HG02870 (cell line): ENCODE measurements at regions not wholly inside any gene's neighbourhood (a gene's known extent, or its start where the extent isn't known, plus 50 kb on each side); places are given as distances from the start of the nearest gene placed in this dataset.

Source experiments
- ATAC-seq: cut with Tn5 transposase; IDR thresholded peaks from one replicate; pipeline ENCODE4 v1.9.1; 2021; ENCODE audit warnings: mild to moderate bottlenecking, moderate library complexity; ENCODE audit not compliant: unreplicated experiment

DNA sequence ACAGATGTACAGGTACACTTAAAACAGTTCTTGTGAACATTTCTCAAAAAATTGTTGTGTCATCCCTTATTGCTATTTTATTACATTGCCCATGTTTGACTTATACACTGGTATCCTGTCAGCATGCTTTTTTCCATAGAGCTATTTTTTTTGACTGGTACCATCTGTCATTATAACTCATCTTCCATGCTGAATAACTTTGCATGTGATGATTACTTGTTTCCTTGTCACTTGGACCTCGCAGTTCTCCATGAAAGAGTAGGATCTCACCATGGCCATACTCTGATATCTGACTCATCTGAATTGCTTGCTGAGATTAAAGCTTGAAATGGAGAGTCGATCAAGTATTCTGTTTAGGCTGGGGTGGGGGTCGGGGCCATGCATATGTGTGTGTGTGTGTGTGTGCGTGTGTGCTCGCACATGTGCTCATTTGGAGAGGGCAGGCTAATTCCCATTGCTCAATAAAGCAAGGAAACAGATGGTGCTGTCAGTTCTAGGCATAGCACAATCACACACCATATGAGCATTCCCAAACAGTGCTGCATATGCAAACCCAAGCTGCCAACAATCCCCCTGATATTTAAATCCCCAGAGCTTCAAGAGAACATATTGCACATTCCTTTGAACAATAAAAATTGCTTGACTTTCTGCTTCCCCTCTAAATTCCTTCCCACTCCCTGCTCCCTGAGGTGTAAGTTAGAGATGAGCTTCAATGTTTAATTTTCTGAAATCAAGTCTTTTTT lies 62.9 kb downstream of the NHLRC3 start:
- no peak for ATAC-seq

DNA sequence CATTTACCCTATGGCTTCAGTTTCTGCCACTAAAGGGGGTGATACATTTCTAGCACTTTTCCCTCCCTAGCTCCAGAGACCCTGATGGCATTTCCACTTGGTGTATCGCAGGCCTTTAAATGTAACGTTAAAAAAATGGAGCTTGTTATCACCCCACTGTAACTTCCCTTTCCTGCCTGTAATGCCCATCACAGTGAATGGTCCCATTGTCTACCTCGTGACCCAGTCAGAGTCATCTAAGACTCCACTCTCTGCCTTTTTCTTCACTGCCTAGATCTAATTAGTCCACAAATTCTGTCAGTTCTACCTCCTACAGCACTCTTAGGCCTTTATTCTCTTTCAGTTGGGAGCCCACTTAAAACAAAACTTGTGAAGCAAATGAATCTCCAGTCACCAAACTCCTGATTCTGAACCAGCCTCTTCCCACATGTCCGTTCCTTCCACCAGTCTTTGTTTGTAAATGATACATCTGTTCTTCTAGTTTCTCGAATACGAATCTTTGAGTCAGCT lies 64.8 kb downstream of the NHLRC3 start:
- ATAC-seq: no peak

- no peak for ATAC-seq
Observed at GRCh38 chr13:39105110-39105509, 66.9 kb downstream of the NHLRC3 start.

DNA sequence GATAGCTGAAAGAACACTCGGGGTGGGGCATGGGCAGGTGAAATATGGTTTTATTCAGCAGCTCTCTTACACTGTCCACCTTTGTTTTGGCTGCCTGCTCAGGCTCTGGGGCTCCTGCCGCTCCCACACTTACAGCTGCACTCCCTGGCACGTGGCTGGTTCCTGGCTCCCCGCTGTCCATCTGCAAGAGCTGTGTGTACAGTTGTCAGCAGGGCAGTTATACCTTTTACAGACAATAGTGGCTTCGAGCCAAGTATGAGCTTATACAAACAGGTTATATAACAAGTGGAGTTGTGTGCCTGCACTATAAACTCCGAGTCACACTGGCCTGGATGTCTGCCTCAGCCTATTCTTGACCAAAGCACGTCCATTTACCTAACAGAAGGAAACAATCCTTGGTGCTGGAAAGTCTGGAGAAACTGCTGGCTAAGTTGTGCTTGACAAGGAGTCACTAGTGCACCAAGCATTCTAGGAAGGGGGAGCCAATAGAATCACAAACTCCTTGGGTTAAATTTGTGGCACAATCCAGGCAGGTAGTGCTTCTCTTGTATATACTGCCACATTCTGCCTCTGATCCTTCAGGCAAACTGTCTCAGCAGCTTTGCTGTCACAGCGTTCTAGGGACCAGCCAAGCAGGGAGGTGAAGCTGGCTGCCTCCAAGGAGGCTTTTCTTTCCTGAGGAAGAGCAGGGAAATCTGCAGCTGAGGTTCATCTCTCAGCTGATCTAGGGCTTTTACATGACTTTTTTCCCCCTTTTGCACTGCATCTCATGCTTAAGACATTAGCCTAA lies 68.2 kb downstream of the NHLRC3 start:
- no peak for ATAC-seq

DNA sequence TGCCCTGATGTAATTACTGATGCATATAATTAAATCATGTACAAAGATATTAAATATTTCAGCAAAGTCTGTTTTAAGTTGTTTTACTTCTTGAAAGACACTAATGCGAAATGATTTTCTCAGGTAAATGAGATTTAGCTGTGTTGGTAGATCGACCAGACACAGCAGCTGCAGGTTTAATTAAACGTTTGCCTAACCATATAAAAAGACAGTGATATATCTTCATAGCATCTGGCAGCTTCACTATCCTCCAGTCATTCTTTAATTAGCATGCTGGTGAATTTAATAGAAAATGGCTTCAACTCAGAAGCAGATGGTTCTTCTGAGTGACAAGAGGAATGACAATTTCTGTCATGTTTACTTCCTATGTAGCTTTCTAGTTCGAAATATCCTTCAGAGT lies 69.3 kb downstream of the NHLRC3 start:
- ATAC-seq: no peak

- no peak for ATAC-seq
Observed at GRCh38 chr13:39108783-39109182, 70.5 kb downstream of the NHLRC3 start.

- no peak for ATAC-seq
Observed at GRCh38 chr13:39110518-39111097, 72.4 kb downstream of the NHLRC3 start.

GRCh38 chr13:39111145-39111544 lies 72.9 kb downstream of the NHLRC3 start:
- no peak for ATAC-seq

- no peak for ATAC-seq
Observed at GRCh38 chr13:39119422-39119821, 81.2 kb downstream of the NHLRC3 start.

GRCh38 chr13:39123578-39123977 lies 85.3 kb downstream of the NHLRC3 start:
- ATAC-seq: no peak

DNA sequence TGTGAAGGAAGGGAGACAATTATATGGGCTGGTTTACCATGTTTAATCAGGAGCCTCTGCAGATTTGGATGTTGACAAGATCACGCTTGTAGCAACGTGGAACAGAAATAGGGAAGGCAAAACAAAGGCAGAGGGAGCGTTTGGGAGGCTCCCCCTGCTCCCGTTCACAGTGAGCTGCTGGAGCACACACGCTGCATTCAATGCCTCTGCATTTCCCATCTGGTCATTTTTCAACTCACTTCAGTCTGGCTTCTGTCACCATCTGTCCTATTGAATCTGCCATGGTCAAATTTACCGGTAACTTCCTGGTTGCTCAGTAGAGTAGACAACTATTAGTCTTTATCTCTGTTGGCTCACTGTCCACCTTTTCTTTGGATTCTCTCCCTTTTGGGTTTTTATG lies 91.0 kb downstream of the NHLRC3 start:
- ATAC-seq: no peak

DNA sequence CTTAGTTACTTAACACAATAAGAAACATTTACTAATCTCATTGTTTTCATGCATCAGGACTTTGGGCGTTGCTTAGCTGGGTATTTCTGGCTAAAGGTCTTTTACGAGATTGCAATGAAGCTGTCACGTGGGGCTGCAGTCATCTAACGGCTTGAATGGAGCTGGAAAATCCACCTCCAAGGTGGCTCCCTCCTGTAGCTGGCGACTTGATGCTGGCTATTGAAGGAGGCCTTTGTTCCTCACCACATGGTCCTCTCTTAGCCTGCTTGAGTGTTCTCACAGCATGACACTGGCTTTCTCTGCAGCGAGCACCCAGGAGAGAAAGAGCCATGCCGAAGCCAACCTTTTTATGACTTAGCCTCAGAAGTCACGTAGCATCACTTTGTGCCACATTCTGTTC lies 92.0 kb downstream of the NHLRC3 start:
- no peak for ATAC-seq

DNA sequence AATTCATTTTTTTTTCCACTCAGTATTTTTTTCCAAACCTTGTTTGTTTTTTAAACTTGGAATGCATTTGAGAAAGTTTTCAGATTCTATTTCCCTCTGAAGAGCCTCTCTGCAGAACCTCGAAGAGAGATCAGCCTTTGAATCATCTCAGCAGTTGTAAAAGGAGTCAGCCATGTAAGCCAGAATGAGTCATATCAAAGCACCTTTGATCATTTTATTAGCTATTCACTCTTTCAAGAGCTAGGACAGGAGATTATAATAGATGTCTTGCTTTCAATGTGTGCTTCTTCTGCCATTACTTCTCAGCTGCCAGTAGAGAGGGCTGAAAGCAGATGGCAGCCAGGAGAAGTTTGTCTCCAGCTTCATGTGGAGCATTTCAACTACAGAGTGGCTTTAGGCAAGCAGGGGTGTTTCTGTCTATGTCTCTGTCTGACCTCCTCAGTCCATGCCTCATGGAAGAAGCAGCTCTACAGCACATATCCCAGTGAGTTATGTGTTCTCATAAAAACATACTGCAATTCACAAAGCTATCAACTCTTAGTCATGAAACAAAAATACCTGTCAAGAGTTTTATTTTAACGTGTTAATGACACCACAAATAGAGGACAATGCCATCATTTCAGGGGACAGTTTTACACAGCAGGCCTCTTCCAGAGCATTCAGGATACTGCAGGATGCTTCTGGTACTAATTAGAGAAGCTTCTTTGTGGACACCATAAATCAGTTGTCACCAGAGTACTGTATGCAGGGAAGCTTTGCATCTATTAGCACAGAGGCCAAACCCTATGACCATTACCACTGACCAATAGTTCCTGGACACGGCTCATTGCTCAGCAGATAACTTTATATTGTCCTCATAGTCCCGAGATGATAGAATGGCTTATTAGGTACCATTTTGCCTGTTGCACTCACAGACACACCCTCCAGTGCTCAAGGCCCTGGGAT lies 94.3 kb downstream of the NHLRC3 start:
- no peak for ATAC-seq

- no peak for ATAC-seq
Observed at GRCh38 chr13:39133781-39134180, 95.5 kb downstream of the NHLRC3 start.

GRCh38 chr13:39134574-39134973 lies 96.3 kb downstream of the NHLRC3 start:
- ATAC-seq: no peak

GRCh38 chr13:39144391-39144790 lies 106.1 kb downstream of the NHLRC3 start:
- ATAC-seq: no peak

DNA sequence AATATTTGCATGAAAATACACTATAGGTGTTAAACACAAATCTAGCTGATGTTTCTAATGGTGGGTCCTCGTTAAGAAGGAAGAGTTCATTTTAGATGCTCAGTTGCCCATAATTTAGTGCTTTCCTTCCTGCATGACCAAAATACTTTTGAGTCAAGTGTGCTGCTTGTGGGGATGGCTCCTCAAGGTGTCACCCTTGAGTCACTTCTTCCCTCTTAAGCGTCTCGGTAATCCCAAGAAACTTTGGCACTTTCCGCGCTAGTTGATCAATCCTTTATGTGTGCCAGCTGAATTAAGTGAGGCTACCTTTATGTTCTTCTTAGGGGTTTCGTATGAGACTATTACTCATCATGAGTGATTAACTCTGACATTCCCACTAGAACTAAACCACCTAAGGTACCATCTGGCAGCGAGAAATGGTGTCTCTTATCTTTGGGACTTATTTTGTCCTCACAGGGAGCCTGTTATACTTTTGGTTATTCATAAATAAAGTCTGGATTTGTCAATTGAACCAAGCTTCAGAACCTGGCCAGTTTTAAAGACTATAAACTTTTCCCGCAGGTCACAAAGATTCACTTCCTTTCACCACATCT lies 106.8 kb downstream of the NHLRC3 start:
- ATAC-seq: no peak

DNA sequence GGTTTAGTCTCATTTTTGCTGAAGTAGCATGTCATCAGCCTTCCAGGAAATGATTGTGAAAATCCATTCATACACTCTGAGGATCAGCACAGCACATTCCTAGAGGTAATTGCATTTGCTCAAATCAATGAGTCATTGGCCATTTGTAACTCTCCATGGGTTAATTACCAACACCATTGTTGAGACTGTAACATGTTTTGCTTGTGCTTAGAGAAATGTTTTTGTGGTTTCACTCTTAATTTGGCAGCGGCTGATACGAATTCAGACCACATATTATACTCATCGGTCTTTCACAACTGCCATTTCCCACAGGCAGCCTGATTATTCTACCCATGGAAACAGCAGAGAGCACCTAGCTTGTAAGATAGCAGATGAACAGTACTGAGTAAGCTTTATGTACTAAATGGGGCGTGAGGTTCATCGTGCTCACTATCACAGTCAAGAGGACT lies 110.3 kb downstream of the NHLRC3 start:
- no peak for ATAC-seq

- ATAC-seq: no peak
Observed at GRCh38 chr13:39149896-39150295, 111.6 kb downstream of the NHLRC3 start.

GRCh38 chr13:39154041-39154440 lies 115.8 kb downstream of the NHLRC3 start:
- ATAC-seq: no peak
